22Rv1 (cell line): ENCODE measurements at regions not wholly inside any gene's neighbourhood (a gene's known extent, or its start where the extent isn't known, plus 50 kb on each side); places are given as distances from the start of the nearest gene placed in this dataset.

ENCODE experiments used
- CTCF ChIP-seq: fragments of 450-650 bp; IDR thresholded peaks from 2 replicates; pipeline ENCODE4 v1.5.1; 2017; ENCODE audit warnings: mild to moderate bottlenecking
- ZFX ChIP-seq: fragments of 450-650 bp; IDR thresholded peaks from 2 replicates; pipeline ENCODE4 v1.6.1; 2017; ENCODE audit warnings: antibody characterized with exemption, borderline replicate concordance

- TF ChIP-seq CTCF (no peak), ZFX (no peak)
These were observed 161.2 kb upstream of the TMCO5A start for GRCh38 chr15:37773111-37773860.
